HG03280 (cell line): ENCODE measurements at regions not wholly inside any gene's neighbourhood (a gene's known extent, or its start where the extent isn't known, plus 50 kb on each side); places are given as distances from the start of the nearest gene placed in this dataset.
"Not testable (repeated sequence)": the region's sequence is repeated elsewhere in the genome, so short reads cannot be mapped to it uniquely, and the experiment has no call there.

Source experiments
- ATAC-seq: cut with Tn5 transposase; IDR thresholded peaks from one replicate; pipeline ENCODE4 v1.9.1; 2021; ENCODE audit warnings: mild to moderate bottlenecking, moderate library complexity; ENCODE audit not compliant: unreplicated experiment

GRCh38 chr4:30543057-30543456 is 177.1 kb upstream of the PCDH7 start:
- no peak for ATAC-seq

GRCh38 chr4:30553151-30553550 is 167.0 kb upstream of the PCDH7 start:
- ATAC-seq = no peak

- no peak for ATAC-seq
These were observed 166.5 kb upstream of the PCDH7 start for GRCh38 chr4:30553706-30554105.

GRCh38 chr4:30555775-30556174 is 164.4 kb upstream of the PCDH7 start:
- no peak for ATAC-seq

- no peak for ATAC-seq
These were observed 160.7 kb upstream of the PCDH7 start for GRCh38 chr4:30559481-30559880.

GRCh38 chr4:30586850-30587249 is 133.3 kb upstream of the PCDH7 start:
- ATAC-seq = no peak

GRCh38 chr4:30589669-30590068 is 130.5 kb upstream of the PCDH7 start:
- not testable (repeated sequence) for ATAC-seq

GRCh38 chr4:30600246-30601017 is 119.7 kb upstream of the PCDH7 start:
- ATAC-seq = no peak

- no peak for ATAC-seq
These were observed 118.9 kb upstream of the PCDH7 start for GRCh38 chr4:30601070-30601865.

- no peak for ATAC-seq
These were observed 114.5 kb upstream of the PCDH7 start for GRCh38 chr4:30605616-30606190.

- ATAC-seq = no peak
These were observed 109.8 kb upstream of the PCDH7 start for GRCh38 chr4:30610361-30610760.

- no peak for ATAC-seq
These were observed 105.4 kb upstream of the PCDH7 start for GRCh38 chr4:30614771-30615170.

GRCh38 chr4:30616942-30617646 is 103.1 kb upstream of the PCDH7 start:
- no peak for ATAC-seq

GRCh38 chr4:30617836-30618235 is 102.3 kb upstream of the PCDH7 start:
- ATAC-seq = no peak

- ATAC-seq = no peak
These were observed 100.5 kb upstream of the PCDH7 start for GRCh38 chr4:30619679-30620078.

- ATAC-seq = no peak
These were observed 99.5 kb upstream of the PCDH7 start for GRCh38 chr4:30620711-30621110.

GRCh38 chr4:30630431-30630830 is 89.7 kb upstream of the PCDH7 start:
- no peak for ATAC-seq

GRCh38 chr4:30632751-30633150 is 87.4 kb upstream of the PCDH7 start:
- ATAC-seq = no peak

- ATAC-seq = no peak
These were observed 78.8 kb upstream of the PCDH7 start for GRCh38 chr4:30641345-30641744.

GRCh38 chr4:30642567-30642966 is 77.6 kb upstream of the PCDH7 start:
- ATAC-seq = no peak

- no peak for ATAC-seq
These were observed 66.9 kb upstream of the PCDH7 start for GRCh38 chr4:30653291-30653690.
